ENCODE measurements at regions not wholly inside any gene's neighbourhood (a gene's known extent, or its start where the extent isn't known, plus 50 kb on each side); places are given as distances from the start of the nearest gene placed in this dataset.

GRCh38 chr1:58836408-58836807 lies 52.6 kb upstream of the JUN start:
- no peak for DNase-seq

GRCh38 chr1:58837886-58838285 lies 54.0 kb upstream of the JUN start:
- no peak for DNase-seq

- no peak for DNase-seq
These were observed 55.4 kb upstream of the JUN start for GRCh38 chr1:58839147-58839795.

- DNase-seq = no peak
These were observed 56.3 kb upstream of the JUN start for GRCh38 chr1:58839846-58840835.

GRCh38 chr1:58841455-58841854 lies 57.6 kb upstream of the JUN start:
- DNase-seq = peak; percentile 38

- no peak for DNase-seq
These were observed 59.1 kb upstream of the JUN start for GRCh38 chr1:58842941-58843340.

GRCh38 chr1:58844176-58844575 lies 60.3 kb upstream of the JUN start:
- DNase-seq = no peak

- peak; percentile 41 for DNase-seq
These were observed 62.1 kb upstream of the JUN start for GRCh38 chr1:58845942-58846341.

- peak; percentile 73 for DNase-seq
These were observed 65.1 kb upstream of the JUN start for GRCh38 chr1:58848818-58849411.

- DNase-seq = no peak
These were observed 65.7 kb upstream of the JUN start for GRCh38 chr1:58849551-58849950.

- DNase-seq = no peak
These were observed 66.8 kb upstream of the JUN start for GRCh38 chr1:58850636-58851035.

GRCh38 chr1:58852731-58853485 lies 69.1 kb upstream of the JUN start:
- no peak for DNase-seq

GRCh38 chr1:58854576-58854975 lies 70.7 kb upstream of the JUN start:
- peak; percentile 62 for DNase-seq

GRCh38 chr1:58855274-58856165 lies 71.7 kb upstream of the JUN start:
- no peak for DNase-seq

- peak; percentile 33 for DNase-seq
These were observed 72.4 kb upstream of the JUN start for GRCh38 chr1:58856281-58856680.

GRCh38 chr1:58857680-58858673 lies 74.1 kb upstream of the JUN start:
- DNase-seq = no peak

- DNase-seq = no peak
These were observed 76.1 kb upstream of the JUN start for GRCh38 chr1:58859769-58860485.

- no peak for DNase-seq
These were observed 77.2 kb upstream of the JUN start for GRCh38 chr1:58861076-58861475.

GRCh38 chr1:58861506-58861905 lies 77.7 kb upstream of the JUN start:
- peak; percentile 58 for DNase-seq
